ENCODE measurements at regions not wholly inside any gene's neighbourhood (a gene's known extent, or its start where the extent isn't known, plus 50 kb on each side); places are given as distances from the start of the nearest gene placed in this dataset.

DNA sequence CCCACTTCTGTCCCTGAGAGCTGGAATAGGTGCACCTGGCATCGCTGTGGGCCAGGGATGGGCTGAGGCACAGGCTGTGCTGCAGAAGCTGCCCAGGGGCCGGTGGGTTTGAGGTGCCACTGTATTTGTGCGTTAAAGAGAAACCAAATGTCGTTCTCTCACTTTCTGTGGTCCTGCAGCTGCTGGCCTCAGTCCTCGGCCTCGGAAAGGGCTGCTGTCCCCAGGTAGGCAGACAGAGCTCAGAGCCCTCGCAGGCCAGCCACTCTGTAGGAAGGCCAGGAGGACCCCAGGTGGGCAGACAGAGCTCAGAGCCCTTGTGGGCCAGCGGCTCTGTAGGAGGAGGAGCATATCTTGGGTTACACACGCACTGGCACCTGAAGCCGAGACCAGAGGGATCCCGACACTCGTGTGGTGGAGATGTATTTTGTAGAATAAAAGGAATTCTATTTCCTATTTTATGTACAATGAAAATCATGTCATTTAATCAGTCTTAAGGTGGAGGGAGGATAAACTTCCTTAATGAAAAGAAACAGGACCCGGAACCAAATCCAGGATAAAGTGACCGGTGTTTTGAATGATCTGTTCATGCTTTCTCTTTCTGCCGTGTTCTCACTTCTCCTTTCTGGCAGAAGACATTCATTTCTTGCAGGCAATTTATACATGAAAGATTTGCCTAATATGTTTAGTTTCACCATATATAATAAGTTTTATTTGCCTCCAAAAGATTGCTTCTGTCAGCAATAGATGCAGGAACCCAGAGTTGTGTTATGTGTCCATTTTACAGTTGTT is 54.4 kb upstream of the HGFAC start:
- peak overlapping the region; percentile 58 for H3K4me2 ChIP-seq (ENCODE audit: insufficient read depth, low read length)
- peak overlapping the region in 1 of 3 experiments; percentile 7 for H3K4me3 ChIP-seq (replicated peaks in 1 of 3; ENCODE audit: insufficient read depth in 1 of 3, low read depth in 1 of 3, low read length in 3 of 3)
- intact Hi-C loops (cut with micrococcal nuclease), result loop anchor here (5.0 kb wide), 2 partner anchors 40 to 50 kb away; no protein-coding TSS in a partner anchor
- no peaks in the 10 kb centered on the region for H4K20me1 ChIP-seq (replicated peaks; ENCODE audit: control insufficient read depth, extremely low read depth, insufficient read depth, low read length)
- FAIRE-seq, result peak; percentile 48
- H2AFZ ChIP-seq (ENCODE audit: low read depth, low read length), result peak overlapping the region; percentile 56
- H3K79me2 ChIP-seq (ENCODE audit: control insufficient read depth, insufficient read depth, low read length), result peaks cover 5% of the 10 kb centered on the region
- dilution Hi-C loops (cut with MboI; ENCODE audit: extremely low pct_ligation_motif_present, low sequenced_read_pairs), result no loop called here
- H3K27ac ChIP-seq (ENCODE audit: insufficient read depth, low read depth, low read length), result no peak overlapping the region
- no peaks in the 10 kb centered on the region for H3K27me3 ChIP-seq (ENCODE audit: control insufficient read depth in 2 of 2, insufficient read depth in 2 of 2, low read length in 2 of 2)
- BruUV-seq (replicated peaks), result no TSS peak
- TF ChIP-seq EZH2 (IDR thresholded peaks at IDR 0.05; ENCODE audit: borderline replicate concordance, low read depth, low read length, severe bottlenecking) (no peak), MYC (IDR thresholded peaks at IDR 0.05; ENCODE audit: low read depth, low read length) (no peak), FOS (IDR thresholded peaks at IDR 0.05; ENCODE audit: borderline replicate concordance, insufficient read depth, low read length) (no peak), POLR2A (IDR thresholded peaks at IDR 0.05; ENCODE audit: low read depth, low read length) (no peak), JUN (IDR thresholded peaks at IDR 0.05; ENCODE audit: borderline replicate concordance, insufficient read depth, insufficient read length, low read depth) (no peak), POLR2AphosphoS5 (IDR thresholded peaks at IDR 0.05; ENCODE audit: insufficient read depth, low read depth, low read length) (no peak), GATA2 (IDR thresholded peaks at IDR 0.05; ENCODE audit: insufficient read depth, insufficient read length, low read depth, low read length) (no peak)
- TF ChIP-seq, protein P1, sequence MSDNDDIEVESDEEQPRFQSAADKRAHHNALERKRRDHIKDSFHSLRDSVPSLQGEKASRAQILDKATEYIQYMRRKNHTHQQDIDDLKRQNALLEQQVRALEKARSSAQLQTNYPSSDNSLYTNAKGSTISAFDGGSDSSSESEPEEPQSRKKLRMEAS (IDR thresholded peaks at IDR 0.05; ENCODE audit: insufficient read depth, insufficient read length), result no peak
- TF ChIP-seq, protein P2, sequence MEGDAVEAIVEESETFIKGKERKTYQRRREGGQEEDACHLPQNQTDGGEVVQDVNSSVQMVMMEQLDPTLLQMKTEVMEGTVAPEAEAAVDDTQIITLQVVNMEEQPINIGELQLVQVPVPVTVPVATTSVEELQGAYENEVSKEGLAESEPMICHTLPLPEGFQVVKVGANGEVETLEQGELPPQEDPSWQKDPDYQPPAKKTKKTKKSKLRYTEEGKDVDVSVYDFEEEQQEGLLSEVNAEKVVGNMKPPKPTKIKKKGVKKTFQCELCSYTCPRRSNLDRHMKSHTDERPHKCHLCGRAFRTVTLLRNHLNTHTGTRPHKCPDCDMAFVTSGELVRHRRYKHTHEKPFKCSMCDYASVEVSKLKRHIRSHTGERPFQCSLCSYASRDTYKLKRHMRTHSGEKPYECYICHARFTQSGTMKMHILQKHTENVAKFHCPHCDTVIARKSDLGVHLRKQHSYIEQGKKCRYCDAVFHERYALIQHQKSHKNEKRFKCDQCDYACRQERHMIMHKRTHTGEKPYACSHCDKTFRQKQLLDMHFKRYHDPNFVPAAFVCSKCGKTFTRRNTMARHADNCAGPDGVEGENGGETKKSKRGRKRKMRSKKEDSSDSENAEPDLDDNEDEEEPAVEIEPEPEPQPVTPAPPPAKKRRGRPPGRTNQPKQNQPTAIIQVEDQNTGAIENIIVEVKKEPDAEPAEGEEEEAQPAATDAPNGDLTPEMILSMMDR (IDR thresholded peaks at IDR 0.05; ENCODE audit: extremely low read depth in 1 of 2, insufficient read depth in 1 of 2, low read depth in 1 of 2, low read length in 2 of 2), result no peak
- H3K4me1 ChIP-seq (ENCODE audit: control insufficient read depth, extremely low read depth, insufficient read depth, low read length), result peaks cover 37% of the 10 kb centered on the region
- H3K36me3 ChIP-seq (ENCODE audit: control insufficient read depth in 2 of 2, extremely low read depth in 1 of 2, insufficient read depth in 2 of 2, low read length in 2 of 2), result no peaks in the 10 kb centered on the region
- no peak for DNase-seq (ENCODE audit: low read depth, low spot score)
- CTCF ChIA-PET, result interaction anchor here (2.5 kb wide), 2 partner anchors 17 to 41 kb away, joined by 10 to 15 read pairs; no protein-coding TSS in a partner anchor
- H3K9ac ChIP-seq (replicated peaks; ENCODE audit: extremely low read depth, insufficient read depth, low read length), result peak overlapping the region; percentile 13
- no peaks in the 10 kb centered on the region for H3K9me1 ChIP-seq (replicated peaks; ENCODE audit: control insufficient read depth, extremely low read depth, insufficient read depth, low read length)
- no peaks in the 10 kb centered on the region for H3K9me3 ChIP-seq (replicated peaks; ENCODE audit: control insufficient read depth, insufficient read depth, low read length)
- POLR2A ChIA-PET, result no interaction called here
